Liver (tissue), 8 donors: ENCODE measurements at regions not wholly inside any gene's neighbourhood (a gene's known extent, or its start where the extent isn't known, plus 50 kb on each side); places are given as distances from the start of the nearest gene placed in this dataset.

Experiments used
- DNase-seq: peaks from one replicate; pipeline ENCODE4 v3.0.0-alpha.2; 2017; ENCODE audit warnings: low spot score
- H3K27ac ChIP-seq, 2 donors: one replicate each; pipeline ENCODE4 v1.7.0; 2013; ENCODE audit warnings: inconsistent platforms in 2 of 2, low read length in 2 of 2, control low read depth in 1 of 2, low read depth in 1 of 2, mild to moderate bottlenecking in 1 of 2
- H3K27me3 ChIP-seq, 4 donors: one replicate each; pipeline versions ENCODE4 v1.6.1 to v1.7.0; 2013; ENCODE audit warnings: low read length in 3 of 4, inconsistent platforms in 1 of 4, mild to moderate bottlenecking in 1 of 4, moderate library complexity in 1 of 4; ENCODE audit not compliant: control insufficient read depth in 4 of 4, insufficient read depth in 4 of 4
- H3K36me3 ChIP-seq, 4 donors: one replicate each; pipeline versions ENCODE4 v1.6.1 to v1.7.0; 2013; ENCODE audit warnings: low read length in 3 of 4, mild to moderate bottlenecking in 3 of 4, low read depth in 1 of 4, moderate library complexity in 1 of 4; ENCODE audit not compliant: control insufficient read depth in 4 of 4, insufficient read depth in 3 of 4
- H3K4me1 ChIP-seq, 4 donors: one replicate each; pipeline versions ENCODE4 v1.6.1 to v1.7.0; 2013; ENCODE audit warnings: low read length in 3 of 4, mild to moderate bottlenecking in 3 of 4, moderate library complexity in 1 of 4; ENCODE audit not compliant: control insufficient read depth in 4 of 4, insufficient read depth in 4 of 4
- H3K4me3 ChIP-seq, 3 donors: one replicate each; pipeline versions ENCODE4 v1.6.1 to v1.7.0; 2013; ENCODE audit warnings: low read length in 3 of 3, control low read depth in 1 of 3, low read depth in 1 of 3, mild to moderate bottlenecking in 1 of 3
- H3K9ac ChIP-seq, 2 donors: one replicate each; pipeline ENCODE4 v1.7.0; 2013; ENCODE audit warnings: low read length in 2 of 2, mild to moderate bottlenecking in 2 of 2, moderate library complexity in 2 of 2, control low read depth in 1 of 2, low read depth in 1 of 2
- H3K9me3 ChIP-seq, 4 donors: one replicate each; pipeline versions ENCODE4 v1.6.1 to v1.7.0; 2013; ENCODE audit warnings: low read length in 3 of 4; ENCODE audit not compliant: control insufficient read depth in 4 of 4
- ATF3 ChIP-seq: IDR thresholded peaks from 2 replicates; pipeline ENCODE4 v1.6.1; 2016; ENCODE audit warnings: antibody characterized with exemption
- CTCF ChIP-seq: fragments of 150-350 bp; IDR thresholded peaks from 2 replicates; pipeline ENCODE4 v1.5.1; 2017; ENCODE audit warnings: improper control_type of control experiment, low read depth, low read length; ENCODE audit not compliant: missing input control
- EGR1 ChIP-seq, 2 donors: IDR thresholded peaks; 2 replicates each; pipeline ENCODE4 v1.6.1; 2016 to 2018; ENCODE audit warnings: antibody characterized with exemption in 2 of 2, low read depth in 2 of 2
- FOXA2 ChIP-seq: IDR thresholded peaks from 2 replicates; pipeline ENCODE4 v1.6.1; 2016; ENCODE audit warnings: antibody characterized with exemption
- HNF4A ChIP-seq, 2 donors: conservative IDR thresholded peaks; 2 replicates each; pipeline ENCODE4 v1.6.1; 2016; ENCODE audit warnings: antibody characterized with exemption in 2 of 2, mild to moderate bottlenecking in 2 of 2
- JUND ChIP-seq, 2 donors: IDR thresholded peaks; 2 replicates each; pipeline ENCODE4 v1.6.1; 2016; ENCODE audit warnings: antibody characterized with exemption in 2 of 2
- MAX ChIP-seq: IDR thresholded peaks from 2 replicates; pipeline ENCODE4 v1.6.1; 2016; ENCODE audit warnings: antibody characterized with exemption
- NR2F2 ChIP-seq: IDR thresholded peaks from 2 replicates; pipeline ENCODE4 v1.6.1; 2016; ENCODE audit warnings: antibody characterized with exemption
- RAD21 ChIP-seq, 2 donors: IDR thresholded peaks; 2 replicates each; pipeline ENCODE4 v1.6.1; 2016; ENCODE audit warnings: antibody characterized with exemption in 2 of 2, mild to moderate bottlenecking in 2 of 2
- REST ChIP-seq: IDR thresholded peaks from 2 replicates; pipeline ENCODE4 v1.6.1; 2016; ENCODE audit warnings: antibody characterized with exemption, mild to moderate bottlenecking
- RXRA ChIP-seq, 2 donors: IDR thresholded peaks; 2 replicates each; pipeline ENCODE4 v1.6.1; 2017 to 2018; ENCODE audit warnings: antibody characterized with exemption in 2 of 2, mild to moderate bottlenecking in 1 of 2
- SP1 ChIP-seq: IDR thresholded peaks from 2 replicates; pipeline ENCODE4 v1.6.1; 2018; ENCODE audit warnings: antibody characterized with exemption, mild to moderate bottlenecking
- TAF1 ChIP-seq: conservative IDR thresholded peaks from 2 replicates; pipeline ENCODE4 v1.6.1; 2016; ENCODE audit warnings: antibody characterized with exemption, mild to moderate bottlenecking
- YY1 ChIP-seq: IDR thresholded peaks from 2 replicates; pipeline ENCODE4 v1.6.1; 2016; ENCODE audit warnings: antibody characterized with exemption, mild to moderate bottlenecking
- WGBS: extraction: QIAGEN DNeasy Blood & Tissue Kit; methylation state at CpG from one replicate; pipeline ENCODE4 v1.1.7; 2013; 5-methylcytosine and 5-hydroxymethylcytosine counted together
- donor health status: healthy.
- donor health status: healthy.
- donor health status: healthy.
- donor health status: healthy.
- donor health status: healthy.

GRCh38 chr19:30708416-30709178 is 336.4 kb downstream of the ZNF536 start:
- H3K27ac ChIP-seq = no peak overlapping the region
- TF ChIP-seq FOXA2 (no peak), RAD21 (IDR thresholded peaks at IDR 0.05) (no peak), SP1 (no peak), TAF1 (no peak), YY1 (no peak), JUND (IDR thresholded peaks at IDR 0.05) (no peak)
- 80% methylated on average over 11 of the region's 11 CpGs for WGBS
- DNase-seq = no peak
- no peak overlapping the region for H3K9ac ChIP-seq
- no peaks in the 10 kb centered on the region for H3K36me3 ChIP-seq
- H3K4me1 ChIP-seq = no peaks in the 10 kb centered on the region
- H3K9me3 ChIP-seq = no peaks in the 10 kb centered on the region
- H3K4me3 ChIP-seq = no peak overlapping the region
- H3K27me3 ChIP-seq = peaks cover 0 to 5% (median 4%) of the 10 kb centered on the region in 4 donors

GRCh38 chr19:30704771-30705330 is 332.7 kb downstream of the ZNF536 start:
- Histone ChIP-seq H3K4me3 (no peak overlapping the region), H3K9me3 (no peaks in the 10 kb centered on the region), H3K4me1 (no peaks in the 10 kb centered on the region), H3K27ac (no peak overlapping the region), H3K27me3 (peaks cover 0 to 4% (median under 1%) of the 10 kb centered on the region in 4 donors), H3K36me3 (no peaks in the 10 kb centered on the region), H3K9ac (no peak overlapping the region)
- DNase-seq = no peak
- WGBS = 80% methylated on average over 4 of the region's 4 CpGs
- TF ChIP-seq ATF3 = no peak
- TF ChIP-seq RAD21 (IDR thresholded peaks at IDR 0.05) = no peak
- TF ChIP-seq NR2F2 = no peak

GRCh38 chr19:30703645-30704044 is 331.5 kb downstream of the ZNF536 start:
- Histone ChIP-seq H3K9me3 (no peaks in the 10 kb centered on the region), H3K9ac (no peak overlapping the region), H3K4me1 (no peaks in the 10 kb centered on the region), H3K27ac (no peak overlapping the region), H3K27me3 (peaks cover 0 to 2% (median 0%) of the 10 kb centered on the region in 4 donors), H3K36me3 (no peaks in the 10 kb centered on the region), H3K4me3 (no peak overlapping the region)
- no peak for TF ChIP-seq TAF1
- no peak for TF ChIP-seq MAX
- DNase-seq = no peak
- 75% methylated on average over 4 of the region's 4 CpGs for WGBS

GRCh38 chr19:30701178-30701577 is 329.0 kb downstream of the ZNF536 start:
- H3K4me3 ChIP-seq = no peak overlapping the region
- no peaks in the 10 kb centered on the region for H3K36me3 ChIP-seq
- no peaks in the 10 kb centered on the region for H3K4me1 ChIP-seq
- no peak overlapping the region for H3K9ac ChIP-seq
- no peaks in the 10 kb centered on the region for H3K9me3 ChIP-seq
- peaks cover 0 to 2% (median 0%) of the 10 kb centered on the region in 4 donors for H3K27me3 ChIP-seq
- no peak overlapping the region for H3K27ac ChIP-seq
- 84% methylated on average over 2 of the region's 2 CpGs for WGBS
- DNase-seq = no peak
- TF ChIP-seq SP1 = no peak
- TF ChIP-seq RXRA (IDR thresholded peaks at IDR 0.05) = no peak
- no peak for TF ChIP-seq JUND (IDR thresholded peaks at IDR 0.05)
- no peak for TF ChIP-seq HNF4A (conservative IDR thresholded peaks at IDR 0.05)
- TF ChIP-seq ATF3 = no peak
- no peak for TF ChIP-seq EGR1 (IDR thresholded peaks at IDR 0.05; ENCODE audit: low read depth in 2 of 2)
- no peak for TF ChIP-seq NR2F2
- TF ChIP-seq REST = no peak
- no peak for TF ChIP-seq CTCF
